DOHH2 (cell line): ENCODE measurements at regions not wholly inside any gene's neighbourhood (a gene's known extent, or its start where the extent isn't known, plus 50 kb on each side); places are given as distances from the start of the nearest gene placed in this dataset.

Experiments
- EZH2phosphoT487 ChIP-seq: fragments of 200-600 bp; sonication (generic); IDR thresholded peaks from 2 replicates; pipeline ENCODE4 v1.6.1; 2017; ENCODE audit warnings: borderline replicate concordance, mild to moderate bottlenecking, antibody characterized with exemption, low read length, moderate library complexity, mixed read lengths
- TF ChIP-seq, protein P1 (sequence below): fragments of 200-600 bp; sonication (generic); IDR thresholded peaks from one replicate; pipeline ENCODE4 v1.5.1; 2014; ENCODE audit warnings: antibody characterized with exemption, mild to moderate bottlenecking, low read depth, low read length; ENCODE audit not compliant: poor library complexity, severe bottlenecking

DNA sequence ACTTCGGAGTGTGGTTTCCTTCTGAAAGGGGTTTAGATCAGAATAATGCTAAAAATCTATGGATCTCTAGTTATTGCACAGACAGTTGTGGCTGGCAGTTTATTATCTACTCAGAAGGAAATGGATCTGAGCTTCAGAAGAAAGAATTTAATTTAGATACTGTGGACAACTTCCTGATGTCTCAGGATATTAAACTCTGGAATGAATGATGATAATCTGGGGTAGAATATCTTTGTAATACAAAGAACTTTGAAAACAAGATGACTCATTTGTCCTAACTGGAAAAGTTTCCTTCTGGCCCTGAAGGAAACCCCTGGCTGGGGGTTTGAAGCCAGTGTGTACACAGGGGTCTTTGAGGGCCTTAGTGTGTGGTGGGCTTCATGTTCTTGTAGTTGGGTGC is 78.0 kb downstream of the EDN3 start:
- TF ChIP-seq, protein P1, sequence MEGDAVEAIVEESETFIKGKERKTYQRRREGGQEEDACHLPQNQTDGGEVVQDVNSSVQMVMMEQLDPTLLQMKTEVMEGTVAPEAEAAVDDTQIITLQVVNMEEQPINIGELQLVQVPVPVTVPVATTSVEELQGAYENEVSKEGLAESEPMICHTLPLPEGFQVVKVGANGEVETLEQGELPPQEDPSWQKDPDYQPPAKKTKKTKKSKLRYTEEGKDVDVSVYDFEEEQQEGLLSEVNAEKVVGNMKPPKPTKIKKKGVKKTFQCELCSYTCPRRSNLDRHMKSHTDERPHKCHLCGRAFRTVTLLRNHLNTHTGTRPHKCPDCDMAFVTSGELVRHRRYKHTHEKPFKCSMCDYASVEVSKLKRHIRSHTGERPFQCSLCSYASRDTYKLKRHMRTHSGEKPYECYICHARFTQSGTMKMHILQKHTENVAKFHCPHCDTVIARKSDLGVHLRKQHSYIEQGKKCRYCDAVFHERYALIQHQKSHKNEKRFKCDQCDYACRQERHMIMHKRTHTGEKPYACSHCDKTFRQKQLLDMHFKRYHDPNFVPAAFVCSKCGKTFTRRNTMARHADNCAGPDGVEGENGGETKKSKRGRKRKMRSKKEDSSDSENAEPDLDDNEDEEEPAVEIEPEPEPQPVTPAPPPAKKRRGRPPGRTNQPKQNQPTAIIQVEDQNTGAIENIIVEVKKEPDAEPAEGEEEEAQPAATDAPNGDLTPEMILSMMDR: no peak
- TF ChIP-seq EZH2phosphoT487: no peak
